ENCODE measurements at regions not wholly inside any gene's neighbourhood (a gene's known extent, or its start where the extent isn't known, plus 50 kb on each side); places are given as distances from the start of the nearest gene placed in this dataset.

DNA sequence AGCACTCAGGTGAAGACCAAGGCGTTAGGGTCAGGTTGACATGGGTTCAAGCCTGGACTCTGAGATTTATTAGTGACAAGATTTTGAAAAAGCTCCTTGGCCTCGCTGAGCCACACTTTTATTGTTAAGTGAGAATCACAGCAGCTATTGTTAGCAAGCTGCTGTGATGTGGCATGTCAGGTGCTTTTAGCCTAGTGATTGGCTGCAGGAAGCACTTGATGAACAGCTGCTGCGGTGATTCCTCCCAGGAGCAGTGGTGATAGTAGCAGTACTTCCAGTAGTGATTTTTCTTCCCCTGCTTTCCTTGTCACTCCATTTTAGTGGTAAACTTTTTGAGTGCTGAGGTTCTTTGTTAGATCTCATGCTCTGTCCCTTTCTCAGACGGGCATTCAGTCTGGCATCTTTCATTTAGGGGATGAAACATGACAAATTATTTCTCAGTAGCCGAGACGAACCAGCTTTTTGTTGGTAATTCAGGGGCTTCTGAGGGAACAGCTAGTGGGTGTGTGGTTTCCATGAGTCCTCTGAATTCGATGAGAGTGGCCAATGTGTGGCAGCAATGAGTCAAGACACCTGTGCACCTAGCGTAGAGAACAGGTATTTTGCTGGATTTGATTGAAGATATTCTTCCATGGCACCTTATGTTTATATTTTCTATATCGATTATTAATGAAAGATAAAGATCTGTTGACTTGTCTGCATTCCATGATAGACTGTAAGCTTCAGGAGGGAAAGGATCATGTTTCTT lies 696.7 kb downstream of the DHX35 start:
- DNase-seq: no peak

DNA sequence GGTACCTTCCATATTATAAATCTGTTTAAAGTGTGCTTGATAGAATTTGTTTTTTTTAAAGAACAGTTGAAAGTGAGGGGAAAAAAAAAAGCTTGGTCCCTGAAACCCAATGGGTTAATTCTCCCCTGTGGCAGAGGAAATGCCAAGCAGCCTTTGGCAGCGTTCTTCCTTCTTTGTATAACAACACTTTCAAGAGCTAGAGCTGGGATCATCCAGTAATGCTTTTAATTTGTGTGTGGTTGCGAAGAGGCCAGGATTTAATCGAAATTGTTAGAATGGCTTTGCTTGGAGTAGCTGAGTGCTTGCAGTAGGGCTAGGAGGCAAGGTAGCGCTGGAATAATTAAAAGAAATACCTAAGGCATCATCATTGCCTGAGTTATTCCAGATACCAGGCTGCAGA lies 692.0 kb downstream of the DHX35 start:
- DNase-seq: no peak

DNA sequence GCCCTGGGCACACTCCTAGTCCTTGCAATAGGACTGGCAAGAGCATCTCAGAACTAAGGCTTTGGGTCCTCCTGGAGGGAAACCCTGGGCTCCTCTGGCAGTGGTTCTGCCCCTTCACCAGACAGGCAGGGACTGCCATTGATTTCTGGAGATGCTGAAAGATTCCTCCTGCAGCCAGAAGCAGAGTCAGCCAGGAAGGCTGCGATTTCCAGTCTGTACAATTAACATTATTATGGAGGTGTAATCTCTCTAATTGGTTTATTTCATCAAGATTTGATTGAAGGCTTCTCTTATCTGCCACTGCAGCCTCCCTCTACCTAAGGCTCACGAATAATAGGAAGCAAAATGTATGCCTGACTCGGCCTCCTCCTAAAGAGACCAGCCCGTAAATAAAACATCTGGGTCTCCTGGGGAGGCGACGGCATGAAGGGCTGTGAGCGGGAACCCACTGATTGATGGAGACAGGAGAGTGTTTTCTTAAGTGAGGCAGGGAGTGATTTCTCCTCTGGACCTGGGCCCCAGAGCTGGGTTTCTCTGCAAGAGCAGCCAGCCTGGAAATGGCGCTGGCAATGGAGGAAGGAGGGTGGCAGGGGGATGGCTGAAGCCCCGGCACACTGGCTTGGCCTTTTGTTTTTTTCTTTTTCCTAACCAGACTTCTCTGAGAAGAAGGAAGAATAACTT lies 689.6 kb downstream of the DHX35 start:
- no peak for DNase-seq

DNA sequence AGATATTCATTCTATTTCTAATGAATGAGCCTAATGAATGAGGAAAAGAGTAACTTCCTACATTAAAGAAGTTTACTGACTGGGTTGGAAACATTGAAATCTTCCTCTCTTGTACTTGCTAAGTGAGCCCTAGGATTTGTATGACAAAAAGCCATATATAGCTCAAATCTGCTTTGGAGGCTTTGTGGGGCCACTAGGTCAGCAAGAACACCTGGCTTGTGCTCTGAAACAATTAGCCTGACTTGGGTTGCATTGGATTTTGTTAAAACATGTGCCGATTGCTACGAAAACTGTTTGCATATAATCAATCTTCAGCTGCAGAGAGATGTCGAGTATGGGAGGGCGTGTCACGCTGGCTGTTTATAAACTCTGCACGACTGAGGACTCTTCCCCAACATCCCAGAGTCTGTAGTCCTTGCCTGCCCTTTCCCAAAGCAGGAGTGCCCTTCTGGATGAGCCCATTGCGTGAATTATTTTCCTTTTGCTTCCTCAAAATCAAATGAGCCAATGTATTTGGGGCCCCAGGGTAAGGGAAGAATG lies 684.8 kb downstream of the DHX35 start:
- no peak for DNase-seq

DNA sequence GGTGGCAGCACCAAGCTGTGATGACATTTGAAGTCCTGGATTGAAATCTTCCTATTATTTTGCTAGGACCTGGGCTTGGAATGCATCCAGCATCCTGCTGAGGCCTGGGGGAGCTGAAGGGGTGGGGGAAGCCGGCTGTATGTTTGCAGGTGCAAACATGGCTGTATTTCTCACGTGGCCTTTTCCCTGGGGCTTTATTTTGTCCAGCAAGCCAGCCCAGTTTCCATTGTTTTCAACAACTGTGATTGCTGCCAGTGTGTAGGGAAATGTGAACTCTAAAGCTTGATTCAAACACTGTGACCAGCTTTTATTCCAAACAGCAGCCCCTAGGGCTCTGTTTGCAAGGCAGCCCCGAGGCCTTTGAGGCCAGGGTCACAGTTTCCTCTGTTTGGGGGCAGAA lies 683.0 kb downstream of the DHX35 start:
- DNase-seq: no peak

DNA sequence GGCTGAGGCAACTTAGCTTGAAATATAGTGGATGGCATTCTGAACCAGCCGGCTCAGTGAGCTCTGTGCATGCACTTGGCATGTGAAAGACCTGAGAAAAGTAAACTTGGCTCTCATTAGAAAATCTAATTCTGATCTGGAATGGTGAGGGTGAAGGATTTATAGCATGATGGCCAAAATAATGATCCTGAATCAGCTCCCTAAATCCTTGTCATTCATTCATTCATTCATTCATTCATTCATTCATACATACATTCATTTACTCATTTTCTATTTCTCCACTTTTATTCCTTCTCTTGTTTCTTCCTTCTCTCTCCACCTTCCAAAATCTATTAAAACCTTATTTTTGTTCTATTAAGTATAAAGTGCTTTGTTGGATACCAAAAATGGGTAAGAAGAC lies 681.1 kb downstream of the DHX35 start:
- DNase-seq: no peak

DNA sequence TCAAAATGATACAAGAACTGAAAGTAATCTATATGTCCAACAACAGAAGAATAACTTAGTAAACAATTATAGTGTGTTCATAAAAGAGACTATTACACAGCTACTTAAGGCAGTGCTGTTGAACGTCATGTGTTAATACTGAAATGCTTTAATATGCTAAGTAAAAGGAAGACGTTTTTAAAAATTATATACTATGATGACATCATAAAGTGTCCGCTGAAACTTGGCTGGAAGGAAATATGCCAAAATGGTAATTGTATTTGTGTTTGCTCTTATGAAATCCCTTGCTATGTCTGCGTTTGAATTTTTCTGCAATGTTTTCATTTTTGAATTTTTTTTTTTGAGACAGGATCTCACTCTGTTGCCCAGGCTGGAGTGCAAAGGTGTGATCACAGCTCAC lies 679.3 kb downstream of the DHX35 start:
- no peak for DNase-seq

DNA sequence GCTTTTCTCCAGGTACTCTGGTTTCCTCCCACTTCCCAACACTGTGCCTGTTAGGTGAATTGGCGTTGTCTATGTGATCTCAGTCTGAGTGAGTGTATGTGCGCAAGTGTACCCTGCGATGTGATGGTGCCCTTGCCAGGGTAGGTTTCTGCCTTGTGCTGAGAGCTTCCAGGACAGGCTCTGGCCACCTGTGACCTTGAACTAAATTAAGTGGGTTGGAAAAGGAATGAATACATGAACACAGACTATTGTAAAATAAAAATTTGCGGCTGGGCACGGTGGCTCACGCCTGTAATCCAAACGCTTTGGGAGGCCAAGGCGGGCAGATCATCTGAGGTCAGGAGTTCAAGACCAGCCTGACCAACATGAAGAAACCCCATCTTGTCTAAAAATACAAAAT lies 678.0 kb downstream of the DHX35 start:
- DNase-seq: no peak

DNA sequence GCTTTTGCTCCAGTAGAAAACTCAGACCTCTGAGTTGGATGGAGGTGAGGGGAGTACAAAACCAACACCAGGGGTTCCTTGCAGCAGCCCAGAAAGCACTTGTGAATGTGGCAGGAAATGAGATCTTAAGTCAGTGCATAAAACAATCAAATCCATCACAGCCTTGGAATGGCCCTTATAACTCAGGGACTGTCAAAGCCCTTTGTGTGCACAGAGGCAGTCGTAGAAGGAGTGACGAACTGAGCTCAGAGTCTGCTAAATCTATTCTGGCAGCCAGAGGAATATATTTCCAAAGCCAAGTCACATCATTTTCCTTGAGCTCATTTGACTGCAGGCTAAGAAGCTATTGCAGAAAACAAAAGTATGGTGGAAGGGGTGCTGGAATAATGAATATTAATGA lies 676.6 kb downstream of the DHX35 start:
- DNase-seq: no peak

DNA sequence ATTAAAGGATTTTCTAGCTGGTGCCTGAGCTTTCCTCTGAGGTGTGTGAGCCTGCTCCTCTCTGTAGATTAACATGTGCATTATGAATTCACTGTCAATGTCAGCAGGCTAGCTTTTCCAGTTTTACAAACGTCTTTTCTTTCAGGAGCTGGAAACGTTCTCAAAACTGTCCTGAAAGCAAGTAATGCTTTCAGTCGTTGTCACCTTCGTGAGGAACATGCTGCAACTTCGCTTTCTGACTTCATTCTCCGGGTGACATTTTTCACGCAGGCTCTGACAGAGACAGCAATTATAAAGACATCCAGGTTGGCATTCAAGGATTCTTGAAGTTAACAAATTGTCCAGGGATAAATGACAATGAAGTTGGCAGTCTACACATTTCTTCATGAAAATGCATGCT lies 671.5 kb downstream of the DHX35 start:
- no peak for DNase-seq

DNA sequence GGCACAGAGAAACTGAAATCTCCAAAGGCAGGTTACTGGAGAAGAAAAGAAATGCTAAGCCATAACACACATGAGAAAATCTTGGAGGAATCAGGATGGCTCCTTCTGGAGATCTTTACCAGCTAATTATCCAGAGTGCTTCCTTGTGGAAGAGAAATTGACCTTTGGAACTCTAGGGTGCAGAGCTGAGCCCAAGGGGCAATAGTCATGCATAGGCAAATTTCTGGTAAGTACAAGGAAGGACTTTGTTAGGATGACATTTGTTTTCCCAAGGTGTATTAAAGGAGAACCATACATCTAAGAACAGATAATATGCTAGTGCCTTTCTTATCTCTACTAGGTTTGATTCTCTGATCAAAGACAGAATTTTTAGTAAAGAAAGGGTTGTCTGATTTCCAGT lies 670.6 kb downstream of the DHX35 start:
- no peak for DNase-seq

DNA sequence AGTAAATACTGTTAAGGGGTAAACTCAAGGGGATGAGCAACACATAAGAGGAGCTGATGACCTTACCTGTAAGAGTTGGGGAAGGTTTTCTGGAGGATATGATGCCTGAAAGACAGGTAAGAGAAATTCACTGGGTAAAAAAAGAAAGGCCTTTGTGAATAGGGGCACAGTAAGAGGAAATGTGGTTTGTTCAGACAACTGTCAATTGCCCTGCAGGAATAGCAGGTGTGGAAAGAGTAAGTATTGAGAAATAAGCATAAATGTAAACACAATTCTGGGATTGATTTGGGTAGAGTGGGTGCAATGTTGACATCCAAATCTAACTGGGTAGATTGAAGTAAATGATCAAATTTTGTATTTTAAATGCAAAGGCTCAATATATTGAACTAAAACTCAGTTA lies 670.0 kb downstream of the DHX35 start:
- no peak for DNase-seq

DNA sequence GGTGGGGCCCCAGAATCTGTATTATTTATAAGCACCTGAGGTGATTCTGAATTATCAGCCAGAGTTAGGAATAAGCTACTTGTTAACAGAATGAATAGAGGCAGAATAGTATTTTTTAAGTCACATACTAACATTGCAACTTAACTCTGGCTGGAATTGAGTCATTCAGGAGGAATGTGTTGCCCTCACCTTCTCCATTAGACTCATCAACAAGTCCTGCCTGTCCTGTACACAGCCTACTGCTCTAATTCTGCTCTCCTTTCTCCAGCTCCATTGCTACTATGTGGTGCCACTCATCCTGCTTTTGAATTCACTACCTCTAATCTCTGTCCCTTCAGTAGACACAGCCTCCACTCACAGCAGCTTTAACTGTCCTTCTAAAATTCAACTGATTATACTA lies 669.4 kb downstream of the DHX35 start:
- DNase-seq: no peak

DNA sequence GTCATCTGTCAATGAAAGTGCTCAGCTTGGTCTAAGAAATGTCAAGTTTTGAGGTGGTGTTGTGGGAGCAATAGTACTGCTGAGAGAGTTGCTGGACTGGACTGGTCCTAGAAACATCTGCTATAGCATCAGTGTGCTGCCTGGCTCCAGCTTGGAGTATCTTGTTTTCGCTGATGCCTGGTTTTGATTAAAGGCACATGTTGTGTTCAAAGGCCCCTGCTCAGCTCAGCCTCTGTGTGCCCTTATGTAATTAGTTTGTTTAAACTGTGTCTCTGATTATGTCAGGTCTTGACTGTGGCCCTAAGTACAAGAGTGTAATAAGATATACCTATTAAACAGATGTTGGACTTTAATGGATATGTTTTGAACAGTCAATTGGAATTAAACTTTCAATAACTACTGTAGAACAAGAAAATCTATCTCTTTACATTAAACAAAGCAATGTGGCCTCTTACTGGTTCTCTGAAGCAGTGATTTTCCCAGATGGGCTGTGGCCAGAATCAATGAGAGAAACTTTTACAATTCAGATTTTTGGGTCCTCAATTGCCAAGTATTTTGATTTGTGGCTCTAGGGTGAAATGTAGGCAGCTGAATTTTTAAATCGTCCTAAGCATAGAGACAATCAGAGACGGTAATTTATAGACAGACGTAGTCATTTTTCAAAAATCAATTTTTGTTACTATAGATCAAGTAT lies 668.2 kb downstream of the DHX35 start:
- DNase-seq: no peak

DNA sequence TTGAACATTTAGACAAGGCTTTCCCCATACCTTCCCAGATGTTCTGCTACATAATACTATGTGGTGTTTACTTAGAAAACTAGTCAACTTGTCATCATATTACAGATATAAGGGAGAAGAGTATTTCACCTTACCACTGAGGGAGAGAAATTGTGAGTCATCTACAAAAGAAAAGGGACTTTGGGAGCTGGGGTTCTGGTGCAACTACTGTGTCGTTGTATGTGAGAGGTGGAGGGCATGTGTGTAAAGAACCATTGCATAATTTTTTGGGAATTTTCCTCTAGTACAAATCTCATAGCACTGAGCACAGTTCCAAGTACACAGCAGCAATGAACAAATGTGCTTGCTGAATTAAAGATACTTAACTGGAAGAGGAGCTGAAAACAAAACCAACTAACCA lies 665.6 kb downstream of the DHX35 start:
- DNase-seq: no peak

DNA sequence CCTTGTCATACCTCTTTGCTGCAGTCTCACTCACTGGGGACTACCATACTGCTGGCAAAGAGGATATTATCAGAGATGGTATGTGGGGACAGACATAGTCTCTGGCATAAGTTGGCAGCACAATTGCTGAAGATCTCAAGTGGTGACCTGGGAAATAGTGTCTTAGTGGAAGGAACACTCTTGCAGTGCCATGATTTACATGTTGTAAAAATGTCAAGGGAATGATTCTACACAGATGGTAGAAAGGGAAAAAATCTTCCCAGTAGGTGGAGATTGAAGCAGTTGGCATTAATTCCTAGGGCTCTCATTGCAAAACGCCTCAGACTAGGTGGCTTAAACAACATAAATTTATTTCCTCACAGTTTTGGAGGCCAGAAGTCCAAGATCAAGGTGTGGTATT lies 662.2 kb downstream of the DHX35 start:
- DNase-seq: no peak

DNA sequence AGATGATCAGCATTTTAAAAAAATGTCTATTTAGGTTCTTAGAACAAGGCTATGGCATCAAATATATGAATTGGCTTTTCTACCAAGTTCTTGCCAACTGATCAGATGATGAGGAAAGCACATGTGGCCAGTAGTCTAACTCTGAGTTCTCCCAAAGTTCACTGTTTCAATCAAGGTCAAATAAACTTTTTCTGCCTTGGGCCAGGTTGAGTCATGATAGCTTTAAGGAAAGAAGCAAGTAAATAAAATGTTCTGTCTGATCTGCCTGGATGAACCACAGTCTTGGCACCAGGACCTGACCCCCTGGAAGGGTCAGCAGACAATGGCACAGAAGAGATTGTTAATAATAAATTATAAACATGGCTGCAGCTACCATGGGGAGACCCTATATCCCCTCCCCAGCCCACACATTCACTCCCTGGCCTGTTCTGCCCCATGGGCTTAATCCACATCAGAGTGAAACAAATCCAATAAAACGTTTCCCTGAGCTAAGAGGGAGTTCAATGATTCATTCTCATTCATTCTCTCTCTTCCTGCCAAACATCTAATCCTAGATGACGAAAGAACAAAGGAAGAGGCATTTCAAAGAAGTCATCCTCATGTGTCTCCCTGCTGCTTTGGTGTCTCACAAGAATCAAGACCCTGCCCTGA lies 661.6 kb downstream of the DHX35 start:
- no peak for DNase-seq

DNA sequence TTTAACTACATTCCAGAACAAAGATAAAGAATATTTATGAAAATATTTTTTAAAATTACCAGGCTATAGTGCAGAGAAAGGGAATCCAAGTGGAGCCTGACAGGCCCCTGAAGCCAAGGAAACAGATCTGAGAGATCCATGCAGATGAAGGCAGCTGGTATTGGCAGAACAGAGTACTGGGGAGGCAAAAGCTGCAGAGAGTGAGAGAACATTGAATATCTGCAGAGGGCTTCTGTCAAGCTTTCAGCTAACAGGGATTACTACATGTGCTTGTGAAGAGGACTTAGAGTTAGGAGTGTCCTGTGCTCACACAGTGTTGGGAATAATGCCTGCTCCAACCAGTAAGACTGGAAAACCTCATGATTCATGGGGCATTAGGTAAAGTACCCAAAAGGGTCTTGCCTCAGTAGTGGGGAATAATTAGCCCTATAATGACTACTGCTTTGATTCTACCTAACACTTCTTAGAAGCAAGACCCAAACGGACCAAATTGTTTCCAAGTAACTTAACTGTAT lies 657.2 kb downstream of the DHX35 start:
- no peak for DNase-seq

DNA sequence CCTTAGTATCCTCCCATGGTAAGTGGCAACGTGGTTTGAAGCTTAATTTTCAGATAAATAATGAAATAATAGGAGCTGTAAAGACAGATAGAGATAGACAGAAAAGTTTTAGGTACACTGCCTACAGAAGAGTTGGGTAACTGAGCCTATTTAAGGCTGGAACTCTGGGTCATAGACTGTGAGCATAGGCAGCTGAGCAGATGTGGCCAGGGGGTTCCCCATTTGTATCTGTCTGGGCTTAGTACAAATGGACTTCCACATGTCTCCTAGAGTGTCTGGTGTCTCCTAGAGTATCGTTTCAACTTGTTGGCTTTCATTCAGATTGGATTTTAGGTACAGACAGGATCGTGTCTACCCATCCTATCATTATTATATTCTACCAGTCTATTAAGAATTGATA lies 649.8 kb downstream of the DHX35 start:
- no peak for DNase-seq

DNA sequence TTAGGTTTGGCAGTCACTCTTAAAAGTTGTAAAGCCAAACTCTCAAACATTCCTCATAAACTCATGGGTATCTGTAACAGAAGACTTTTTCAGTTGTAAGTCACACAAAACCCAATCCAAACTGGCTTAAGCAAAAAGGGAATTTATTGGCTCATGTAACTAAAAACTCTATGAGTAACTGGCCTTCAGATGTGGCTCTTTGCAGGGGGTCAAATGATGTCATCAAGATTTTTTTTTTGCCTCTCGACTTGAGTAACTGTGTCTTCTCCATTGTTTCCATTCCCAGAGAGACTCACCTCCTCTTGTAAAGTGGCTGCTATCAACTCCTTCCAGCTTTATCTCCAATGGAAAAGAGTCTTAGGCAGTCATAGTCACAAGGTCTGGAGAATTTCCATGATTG lies 645.0 kb downstream of the DHX35 start:
- DNase-seq: no peak

DNA sequence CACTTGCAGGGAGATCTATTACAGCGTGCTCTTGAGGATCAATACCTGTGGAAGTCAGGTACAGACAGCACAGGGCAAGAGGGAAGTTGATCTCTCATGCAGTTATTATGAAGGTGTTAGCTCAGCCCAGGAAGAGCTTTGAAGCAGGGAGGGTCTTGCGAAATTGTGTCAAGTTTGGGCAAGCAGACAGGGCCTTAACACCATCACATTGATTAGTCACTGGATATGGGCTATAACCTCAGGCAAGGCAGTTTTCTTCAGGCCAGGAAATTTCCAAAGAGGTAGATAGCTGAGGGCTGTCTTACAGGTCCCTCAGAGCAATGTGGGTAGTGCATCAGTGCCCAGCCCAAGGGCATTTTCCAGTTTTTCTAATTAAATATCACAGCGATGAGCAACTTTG lies 643.8 kb downstream of the DHX35 start:
- DNase-seq: no peak

DNA sequence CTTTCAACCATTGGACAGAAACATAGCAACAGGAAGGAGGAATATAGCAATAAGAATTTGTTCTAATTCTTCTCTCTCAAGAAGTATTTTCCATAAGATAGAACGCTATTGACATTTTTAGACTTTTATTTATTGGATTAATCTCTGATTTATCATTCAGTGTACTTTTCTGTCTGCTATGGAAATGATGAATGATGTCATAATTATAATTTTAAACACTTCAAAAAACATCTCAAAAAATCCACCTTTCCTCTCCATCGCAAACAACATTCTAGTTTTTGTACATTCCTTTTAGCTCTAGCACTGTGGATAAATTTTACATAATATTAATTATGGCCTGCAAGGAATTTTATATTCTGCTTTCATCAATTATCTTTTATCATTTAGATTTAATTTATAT lies 643.2 kb downstream of the DHX35 start:
- no peak for DNase-seq

DNA sequence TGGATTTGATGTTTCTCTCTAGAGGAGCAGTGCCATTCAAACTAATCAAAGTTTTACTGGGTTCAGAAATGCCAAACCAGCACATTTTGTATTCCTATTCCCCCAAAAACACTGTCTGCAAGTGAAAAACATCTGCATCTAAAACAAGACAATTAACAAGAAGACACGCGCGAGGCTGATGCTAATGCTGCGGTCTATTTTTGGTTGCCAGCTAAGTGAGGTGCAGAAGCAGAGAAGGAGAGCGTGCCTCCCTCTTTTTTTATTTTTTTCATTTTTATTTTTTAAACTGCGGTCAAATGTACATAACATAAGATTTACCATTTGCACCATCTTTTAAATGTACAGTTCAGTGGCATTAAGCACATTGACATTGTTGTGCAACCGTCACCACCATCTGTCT lies 641.1 kb downstream of the DHX35 start:
- DNase-seq: no peak

Measured in NCI-H2081 (cell line).